ENCODE measurements at regions not wholly inside any gene's neighbourhood (a gene's known extent, or its start where the extent isn't known, plus 50 kb on each side); places are given as distances from the start of the nearest gene placed in this dataset.

GRCh38 chr5:17113174-17113958 is 104.1 kb upstream of the BASP1 start:
- intact Hi-C loops (cut with micrococcal nuclease; ENCODE audit: unreplicated experiment): no loop called here
- no peaks in the 10 kb centered on the region for H3K9me3 ChIP-seq (ENCODE audit: low read length)
- no peaks in the 10 kb centered on the region for H3K79me2 ChIP-seq (ENCODE audit: insufficient read depth, low read depth, low read length)
- ChIA-PET POLR2A (interaction anchor here (0.6 to 1.0 kb wide), 2 partner anchors 18 to 601 kb away, joined by 3 read pairs; no protein-coding TSS in a partner anchor), CTCF (ENCODE audit: unreplicated experiment) (no interaction called here)
- H3K4me2 ChIP-seq (ENCODE audit: low read length): no peak overlapping the region
- H3K36me3 ChIP-seq (ENCODE audit: insufficient read depth, low read length): no peaks in the 10 kb centered on the region
- TF ChIP-seq EZH2phosphoT487 (IDR thresholded peaks at IDR 0.05; ENCODE audit: borderline replicate concordance, low read depth, low read length) (no peak), CTCF (conservative IDR thresholded peaks at IDR 0.05; ENCODE audit: low read length) (no peak)
- H2AFZ ChIP-seq (ENCODE audit: low read length): no peak overlapping the region
- H4K20me1 ChIP-seq (ENCODE audit: insufficient read depth, low read length): no peaks in the 10 kb centered on the region
- H3K4me1 ChIP-seq (ENCODE audit: insufficient read depth, low read length, poor library complexity, severe bottlenecking): no peaks in the 10 kb centered on the region
- H3K9me2 ChIP-seq (ENCODE audit: insufficient read depth, low read length): no peaks in the 10 kb centered on the region
- no peak overlapping the region for H3K27ac ChIP-seq (ENCODE audit: low read depth, low read length, poor library complexity, severe bottlenecking)
- no peak for DNase-seq (ENCODE audit: low spot score)
- no peak overlapping the region for H3K4me3 ChIP-seq (ENCODE audit: low read depth, low read length, poor library complexity, severe bottlenecking)
- no TSS peak for BruUV-seq (replicated peaks)

- intact Hi-C loops (cut with micrococcal nuclease; ENCODE audit: unreplicated experiment): no loop called here
- Histone ChIP-seq H3K27ac (ENCODE audit: low read depth, low read length, poor library complexity, severe bottlenecking) (no peak overlapping the region), H4K20me1 (ENCODE audit: insufficient read depth, low read length) (no peaks in the 10 kb centered on the region), H3K9me2 (ENCODE audit: insufficient read depth, low read length) (no peaks in the 10 kb centered on the region), H3K9me3 (ENCODE audit: low read length) (no peaks in the 10 kb centered on the region), H3K79me2 (ENCODE audit: insufficient read depth, low read depth, low read length) (no peaks in the 10 kb centered on the region), H3K4me3 (ENCODE audit: low read depth, low read length, poor library complexity, severe bottlenecking) (no peak overlapping the region), H3K4me2 (ENCODE audit: low read length) (no peak overlapping the region), H3K36me3 (ENCODE audit: insufficient read depth, low read length) (no peaks in the 10 kb centered on the region), H3K4me1 (ENCODE audit: insufficient read depth, low read length, poor library complexity, severe bottlenecking) (no peaks in the 10 kb centered on the region), H2AFZ (ENCODE audit: low read length) (no peak overlapping the region)
- no TSS peak for BruUV-seq (replicated peaks)
- ChIA-PET CTCF (ENCODE audit: unreplicated experiment) (no interaction called here), POLR2A (interaction anchor here (1.0 kb wide), 1 partner anchor 17 kb away, joined by 3 read pairs; no protein-coding TSS in a partner anchor)
- DNase-seq (ENCODE audit: low spot score): no peak
- TF ChIP-seq CTCF (conservative IDR thresholded peaks at IDR 0.05; ENCODE audit: low read length) (no peak), EZH2phosphoT487 (IDR thresholded peaks at IDR 0.05; ENCODE audit: borderline replicate concordance, low read depth, low read length) (no peak)
Measured at GRCh38 chr5:17114233-17114632, 103.2 kb upstream of the BASP1 start.

All from OCI-LY7 (cell line).